Hepatocyte (in vitro differentiated cells): ENCODE measurements at regions not wholly inside any gene's neighbourhood (a gene's known extent, or its start where the extent isn't known, plus 50 kb on each side); places are given as distances from the start of the nearest gene placed in this dataset.

Experiments used
- DNase-seq: peaks from one replicate; pipeline ENCODE4 v3.0.0-alpha.2; 2016; ENCODE audit warnings: low spot score
- H2AFZ ChIP-seq: fragments of 200-600 bp; sonication (generic); 2 replicates; pipeline ENCODE4 v1.6.0; 2016; ENCODE audit warnings: antibody characterized with exemption, mild to moderate bottlenecking
- H3K27ac ChIP-seq: fragments of 200-600 bp; sonication (generic); 2 replicates; pipeline ENCODE4 v1.5.1; 2016; ENCODE audit warnings: mild to moderate bottlenecking
- H3K27me3 ChIP-seq: fragments of 200-600 bp; sonication (generic); 2 replicates; pipeline ENCODE4 v1.6.1; 2016
- H3K36me3 ChIP-seq: fragments of 200-600 bp; sonication (generic); replicated peaks from 2 replicates; pipeline ENCODE4 v1.5.1; 2016; ENCODE audit warnings: low read depth; ENCODE audit not compliant: insufficient read depth
- H3K4me1 ChIP-seq: fragments of 200-600 bp; sonication (generic); 2 replicates; pipeline ENCODE4 v1.5.1; 2016; ENCODE audit warnings: mild to moderate bottlenecking, moderate library complexity; ENCODE audit not compliant: insufficient read depth
- H3K4me2 ChIP-seq: fragments of 200-600 bp; sonication (generic); 2 replicates; pipeline ENCODE4 v1.6.0; 2016
- H3K4me3 ChIP-seq: fragments of 200-600 bp; sonication (generic); 2 replicates; pipeline ENCODE4 v1.5.1; 2016; ENCODE audit warnings: mild to moderate bottlenecking
- H3K79me2 ChIP-seq: fragments of 200-600 bp; sonication (generic); 2 replicates; pipeline ENCODE4 v1.6.0; 2017; ENCODE audit warnings: mild to moderate bottlenecking
- H3K9me2 ChIP-seq: fragments of 200-600 bp; sonication (generic); replicated peaks from 2 replicates; pipeline ENCODE4 v1.6.0; 2017; ENCODE audit warnings: mild to moderate bottlenecking; ENCODE audit not compliant: insufficient read depth
- H3K9me3 ChIP-seq: fragments of 200-600 bp; sonication (generic); 2 replicates; pipeline ENCODE4 v1.5.1; 2016; ENCODE audit warnings: low read depth, mild to moderate bottlenecking
- H4K20me1 ChIP-seq: fragments of 200-600 bp; sonication (generic); 2 replicates; pipeline ENCODE4 v1.6.0; 2016; ENCODE audit warnings: mild to moderate bottlenecking; ENCODE audit not compliant: insufficient read depth, poor library complexity, severe bottlenecking
- CTCF ChIP-seq: fragments of 200-600 bp; sonication (generic); IDR thresholded peaks from 2 replicates; pipeline ENCODE4 v1.5.1; 2016; ENCODE audit warnings: antibody characterized with exemption, mild to moderate bottlenecking; ENCODE audit not compliant: poor library complexity
- EZH2 ChIP-seq: fragments of 200-600 bp; sonication (generic); IDR thresholded peaks from 2 replicates; pipeline ENCODE4 v1.6.1; 2016; ENCODE audit warnings: antibody characterized with exemption, mild to moderate bottlenecking, borderline replicate concordance
- EZH2phosphoT487 ChIP-seq: fragments of 200-600 bp; sonication (generic); IDR thresholded peaks from one replicate; pipeline ENCODE4 v1.6.1; 2018; ENCODE audit warnings: antibody characterized with exemption, mild to moderate bottlenecking, low read depth, moderate library complexity; ENCODE audit not compliant: unreplicated experiment, severe bottlenecking
- WGBS: methylation state at CpG from one replicate; pipeline ENCODE4 v1.1.6; 2016; ENCODE audit warnings: low lambda C conversion rate; ENCODE audit errors: missing lambda C conversion rate; 5-methylcytosine and 5-hydroxymethylcytosine counted together

- Histone ChIP-seq H3K4me2 (peak overlapping the region; percentile 58), H3K9me3 (no peaks in the 10 kb centered on the region), H2AFZ (no peak overlapping the region), H4K20me1 (no peaks in the 10 kb centered on the region), H3K4me1 (peaks cover 8% of the 10 kb centered on the region), H3K9me2 (no peaks in the 10 kb centered on the region), H3K4me3 (no peak overlapping the region), H3K27ac (peak overlapping the region; percentile 68), H3K36me3 (no peaks in the 10 kb centered on the region), H3K79me2 (no peaks in the 10 kb centered on the region), H3K27me3 (no peaks in the 10 kb centered on the region)
- WGBS, result 60% methylated on average over 7 of the region's 7 CpGs
- peak; percentile 32 for DNase-seq
- TF ChIP-seq EZH2phosphoT487, result no peak
- TF ChIP-seq CTCF, result no peak
- TF ChIP-seq EZH2, result no peak
Observed at GRCh38 chr21:35529171-35529863, 480.2 kb upstream of the RUNX1 start.

GRCh38 chr21:35528116-35529042 is 479.3 kb upstream of the RUNX1 start:
- TF ChIP-seq CTCF (no peak), EZH2 (no peak), EZH2phosphoT487 (no peak)
- Histone ChIP-seq H2AFZ (no peak overlapping the region), H4K20me1 (no peaks in the 10 kb centered on the region), H3K79me2 (no peaks in the 10 kb centered on the region), H3K36me3 (no peaks in the 10 kb centered on the region), H3K27me3 (no peaks in the 10 kb centered on the region), H3K4me3 (no peak overlapping the region), H3K27ac (peak overlapping the region; percentile 68), H3K9me3 (no peaks in the 10 kb centered on the region), H3K9me2 (no peaks in the 10 kb centered on the region), H3K4me2 (peak overlapping the region; percentile 58), H3K4me1 (peaks cover 8% of the 10 kb centered on the region)
- no peak for DNase-seq
- 84% methylated on average over 15 of the region's 18 CpGs for WGBS

GRCh38 chr21:35527358-35527757 is 478.3 kb upstream of the RUNX1 start:
- Histone ChIP-seq H3K9me2 (no peaks in the 10 kb centered on the region), H3K4me3 (no peak overlapping the region), H3K4me1 (peaks cover 8% of the 10 kb centered on the region), H4K20me1 (no peaks in the 10 kb centered on the region), H3K9me3 (no peaks in the 10 kb centered on the region), H2AFZ (no peak overlapping the region), H3K36me3 (no peaks in the 10 kb centered on the region), H3K4me2 (no peak overlapping the region), H3K27me3 (no peaks in the 10 kb centered on the region), H3K27ac (no peak overlapping the region), H3K79me2 (no peaks in the 10 kb centered on the region)
- no peak for DNase-seq
- 90% methylated on average over 1 of the region's 1 CpG for WGBS
- no peak for TF ChIP-seq EZH2phosphoT487
- no peak for TF ChIP-seq EZH2
- no peak for TF ChIP-seq CTCF
